PC-3 (cell line): ENCODE measurements at regions not wholly inside any gene's neighbourhood (a gene's known extent, or its start where the extent isn't known, plus 50 kb on each side); places are given as distances from the start of the nearest gene placed in this dataset.

ENCODE experiments used
- CTCF ChIP-seq: fragments of 300-600 bp; sonication (generic); conservative IDR thresholded peaks from 2 replicates; pipeline ENCODE4 v1.5.1; 2017; ENCODE audit warnings: antibody characterized with exemption, low read depth, mild to moderate bottlenecking, low read length
- EZH2 ChIP-seq: fragments of 300-600 bp; sonication (generic); IDR thresholded peaks from one replicate; pipeline ENCODE4 v1.6.1; 2017; ENCODE audit warnings: antibody characterized with exemption, mild to moderate bottlenecking, low read length; ENCODE audit not compliant: unreplicated experiment
- EZH2phosphoT487 ChIP-seq: fragments of 300-600 bp; sonication (generic); IDR thresholded peaks from 2 replicates; pipeline ENCODE4 v1.6.1; 2018; ENCODE audit warnings: mild to moderate bottlenecking, antibody characterized with exemption, low read length, borderline replicate concordance

- TF ChIP-seq EZH2: no peak
- TF ChIP-seq CTCF: no peak
- no peak for TF ChIP-seq EZH2phosphoT487
Observed at GRCh38 chr3:171541647-171542046, 81.4 kb upstream of the TNIK start.
